GM12864 (cell line): ENCODE measurements at regions not wholly inside any gene's neighbourhood (a gene's known extent, or its start where the extent isn't known, plus 50 kb on each side); places are given as distances from the start of the nearest gene placed in this dataset.
"Not testable (repeated sequence)": the region's sequence is repeated elsewhere in the genome, so short reads cannot be mapped to it uniquely, and the experiment has no call there.

Experiments used
- DNase-seq: peaks from one replicate; pipeline ENCODE4 v3.0.0-alpha.2; 2011; ENCODE audit warnings: low read depth
- H3K4me3 ChIP-seq: 2 replicates; pipeline ENCODE4 v1.5.1; 2011; ENCODE audit warnings: mild to moderate bottlenecking, low read depth, low read length, control low read depth
- TF ChIP-seq, protein P1 (sequence below): IDR thresholded peaks from 2 replicates; pipeline ENCODE4 v1.5.1; 2011; ENCODE audit warnings: low read depth, mild to moderate bottlenecking, moderate library complexity, low read length, control low read depth, inconsistent platforms; ENCODE audit errors: missing control alignments

DNA sequence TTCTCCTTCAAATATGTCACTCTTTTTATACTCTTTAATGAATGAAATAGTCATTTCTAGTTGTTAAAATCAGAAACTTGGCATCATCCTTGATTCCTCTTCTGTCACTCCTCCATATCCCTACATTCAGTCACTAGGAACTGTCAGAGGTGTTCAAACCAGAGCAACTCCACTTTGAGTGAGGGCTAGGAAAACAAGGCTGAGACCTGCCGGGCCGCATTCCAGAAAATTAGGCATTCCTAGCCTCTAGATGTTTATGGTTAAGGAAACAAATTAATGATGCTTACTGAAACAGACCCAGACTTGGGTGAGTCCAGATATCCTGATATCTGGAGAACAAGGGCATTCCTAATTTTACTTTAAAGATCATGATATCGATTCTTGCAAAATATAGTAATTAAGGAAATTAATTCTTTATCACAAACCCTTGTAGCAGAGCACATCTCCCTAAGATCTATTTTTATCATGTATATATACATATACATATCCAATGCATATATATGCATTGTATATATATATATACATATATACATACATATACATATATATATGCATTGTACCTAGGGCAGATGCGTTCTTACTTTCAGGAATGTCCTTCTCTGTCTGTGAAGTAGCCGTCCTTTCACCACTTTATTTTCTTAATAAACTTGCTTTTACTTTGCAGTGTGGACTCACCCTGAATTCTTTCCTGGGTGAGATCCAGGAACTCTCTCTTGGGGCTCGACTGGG is 98.4 kb upstream of the GC start:
- no peak for DNase-seq
- TF ChIP-seq, protein P1, sequence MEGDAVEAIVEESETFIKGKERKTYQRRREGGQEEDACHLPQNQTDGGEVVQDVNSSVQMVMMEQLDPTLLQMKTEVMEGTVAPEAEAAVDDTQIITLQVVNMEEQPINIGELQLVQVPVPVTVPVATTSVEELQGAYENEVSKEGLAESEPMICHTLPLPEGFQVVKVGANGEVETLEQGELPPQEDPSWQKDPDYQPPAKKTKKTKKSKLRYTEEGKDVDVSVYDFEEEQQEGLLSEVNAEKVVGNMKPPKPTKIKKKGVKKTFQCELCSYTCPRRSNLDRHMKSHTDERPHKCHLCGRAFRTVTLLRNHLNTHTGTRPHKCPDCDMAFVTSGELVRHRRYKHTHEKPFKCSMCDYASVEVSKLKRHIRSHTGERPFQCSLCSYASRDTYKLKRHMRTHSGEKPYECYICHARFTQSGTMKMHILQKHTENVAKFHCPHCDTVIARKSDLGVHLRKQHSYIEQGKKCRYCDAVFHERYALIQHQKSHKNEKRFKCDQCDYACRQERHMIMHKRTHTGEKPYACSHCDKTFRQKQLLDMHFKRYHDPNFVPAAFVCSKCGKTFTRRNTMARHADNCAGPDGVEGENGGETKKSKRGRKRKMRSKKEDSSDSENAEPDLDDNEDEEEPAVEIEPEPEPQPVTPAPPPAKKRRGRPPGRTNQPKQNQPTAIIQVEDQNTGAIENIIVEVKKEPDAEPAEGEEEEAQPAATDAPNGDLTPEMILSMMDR: no peak
- no peak overlapping the region for H3K4me3 ChIP-seq

DNA sequence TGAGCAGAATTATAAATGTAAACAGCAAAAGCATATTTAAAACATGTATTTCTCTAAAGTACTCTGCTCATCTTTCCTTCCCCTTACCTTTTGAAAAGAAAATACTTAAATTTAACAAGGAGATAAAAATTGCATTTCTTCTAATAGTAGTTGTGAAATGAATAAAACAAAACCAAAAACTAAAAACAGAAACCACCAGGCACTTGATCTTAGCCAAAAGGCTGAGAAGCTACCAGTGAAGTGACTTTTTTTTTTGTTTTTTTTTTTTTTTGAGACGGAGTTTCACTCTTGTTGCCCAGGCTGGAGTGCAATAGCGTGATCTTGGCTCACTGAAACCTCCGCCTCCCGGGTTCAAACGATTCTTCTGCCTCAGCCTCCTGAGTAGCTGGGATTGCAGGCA is 116.5 kb upstream of the GC start:
- H3K4me3 ChIP-seq, DNase-seq: not testable (repeated sequence)

DNA sequence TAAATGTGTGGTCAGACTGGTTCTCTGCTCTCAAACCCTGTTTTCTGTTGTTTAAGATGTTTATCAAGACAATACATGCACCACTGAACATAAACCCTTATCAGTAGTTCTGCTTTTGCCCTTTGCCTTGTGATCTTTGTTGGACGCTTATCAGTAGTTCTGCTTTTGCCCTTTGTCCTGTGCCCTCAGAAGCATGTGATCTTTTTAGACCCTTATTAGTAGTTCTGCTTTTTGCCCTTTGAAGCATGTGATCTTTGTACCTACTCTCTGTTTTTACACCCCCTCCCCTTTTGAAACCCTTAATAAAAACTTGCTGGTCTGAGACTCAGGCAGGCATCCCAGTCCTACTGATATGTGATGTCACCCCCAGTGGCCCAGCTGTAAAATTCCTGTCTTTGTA is 121.7 kb upstream of the GC start:
- not testable (repeated sequence) for H3K4me3 ChIP-seq, DNase-seq

DNA sequence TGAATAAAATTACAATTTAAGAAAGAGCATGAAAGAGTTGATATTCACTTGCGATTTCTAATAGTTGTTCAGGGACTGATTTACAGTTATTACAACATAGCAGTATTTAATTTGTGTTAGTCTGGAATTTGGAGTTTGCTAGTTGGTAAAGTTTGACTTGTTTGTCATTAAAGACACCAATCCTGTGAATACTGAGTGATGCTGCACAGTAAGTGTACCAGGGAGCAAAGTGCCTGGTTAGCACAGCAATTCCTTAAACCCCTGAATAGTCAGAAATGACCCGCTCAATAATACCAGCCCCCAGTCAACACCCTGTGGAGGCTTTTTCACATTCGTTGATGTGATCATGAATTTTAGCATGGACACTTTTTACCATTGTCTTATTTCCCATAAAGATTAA is 122.2 kb upstream of the GC start:
- TF ChIP-seq, protein P1: no peak

DNA sequence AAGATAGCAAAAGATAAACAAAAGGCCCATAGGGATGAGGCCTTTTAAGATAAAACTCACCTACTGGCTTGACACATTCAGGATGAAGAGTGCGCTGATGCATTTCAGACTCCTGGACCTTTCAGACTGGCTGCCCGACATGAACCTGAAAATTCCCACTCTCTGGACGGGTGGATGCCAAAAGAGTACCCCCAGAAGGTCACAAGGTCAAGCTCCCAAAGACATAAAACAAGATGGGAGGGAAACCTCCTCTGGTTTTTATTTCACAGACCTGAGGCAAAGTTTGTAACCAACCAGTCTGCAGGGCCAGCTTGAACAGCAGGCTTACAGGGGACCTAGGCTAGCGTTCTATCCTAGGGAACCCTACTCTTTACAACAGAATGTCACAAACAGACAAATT is 123.2 kb upstream of the GC start:
- DNase-seq: no peak
- TF ChIP-seq, protein P1: no peak
- H3K4me3 ChIP-seq: no peak overlapping the region

More for the DNA sequence above, 122.2 kb upstream of the GC start:
- DNase-seq: no peak
- H3K4me3 ChIP-seq: no peak overlapping the region

DNA sequence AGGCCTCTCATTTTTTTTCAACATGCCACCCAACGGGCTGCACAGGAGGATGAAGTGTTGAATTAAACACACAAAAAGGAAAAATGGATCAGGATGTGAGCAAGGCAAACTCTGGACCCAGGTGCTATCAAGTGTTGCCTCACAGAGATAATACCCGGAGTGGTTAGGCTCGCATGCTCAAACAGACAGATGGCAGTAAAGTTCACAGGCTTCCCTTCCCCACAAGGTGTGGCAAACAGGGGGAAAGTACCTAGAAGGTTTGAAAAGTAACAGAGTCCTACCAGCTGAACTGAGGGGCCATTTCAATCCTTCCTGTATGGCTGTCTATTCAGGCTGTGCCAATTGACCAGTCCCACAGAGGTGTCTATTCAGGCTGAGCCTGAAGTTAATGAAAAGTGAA is 123.9 kb upstream of the GC start:
- TF ChIP-seq, protein P1: no peak
- no peak for DNase-seq
- no peak overlapping the region for H3K4me3 ChIP-seq

DNA sequence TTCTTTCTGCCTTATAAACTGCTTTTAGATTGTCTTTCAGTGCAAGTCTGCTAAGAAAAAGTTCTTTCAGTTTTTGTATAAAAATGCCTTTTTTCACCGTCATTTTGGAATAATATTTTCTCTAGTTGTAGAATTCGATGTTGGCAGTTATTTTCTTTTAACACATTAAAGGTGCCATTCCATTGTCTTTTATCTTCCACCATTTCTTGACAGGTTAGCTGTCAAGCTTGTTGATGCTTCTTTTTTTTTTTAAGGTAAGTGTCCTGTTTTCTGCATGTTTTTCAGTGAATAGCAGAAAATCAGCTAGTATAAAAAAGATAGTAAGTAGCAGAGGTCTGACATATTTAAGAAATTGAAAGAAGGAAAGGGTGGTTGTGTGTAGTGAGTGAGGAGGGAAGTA is 118.5 kb upstream of the NPFFR2 start:
- TF ChIP-seq, protein P1: no peak
- no peak overlapping the region for H3K4me3 ChIP-seq
- DNase-seq: no peak

DNA sequence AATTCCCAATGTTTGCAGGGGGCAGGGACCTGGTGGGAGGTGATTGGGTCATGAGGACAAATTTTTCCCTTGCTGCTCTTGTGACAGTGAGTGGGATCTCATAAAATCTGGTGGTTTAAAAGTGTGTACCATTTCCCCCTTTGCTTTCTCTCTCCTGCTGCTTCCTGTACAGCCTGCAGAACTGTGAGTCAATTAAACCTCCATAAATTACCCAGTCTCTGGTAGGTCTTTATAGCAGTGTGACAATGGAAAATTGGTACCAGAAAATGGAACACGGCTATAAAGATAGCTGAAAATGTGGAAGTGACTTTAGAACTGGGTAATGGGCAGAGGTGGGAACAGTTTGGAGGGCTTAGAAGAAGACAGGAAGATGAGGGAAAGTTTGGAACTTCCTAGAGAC is 108.7 kb upstream of the NPFFR2 start:
- TF ChIP-seq, protein P1: no peak
- no peak for DNase-seq
- no peak overlapping the region for H3K4me3 ChIP-seq
